ENCODE measurements at regions not wholly inside any gene's neighbourhood (a gene's known extent, or its start where the extent isn't known, plus 50 kb on each side); places are given as distances from the start of the nearest gene placed in this dataset.

DNA sequence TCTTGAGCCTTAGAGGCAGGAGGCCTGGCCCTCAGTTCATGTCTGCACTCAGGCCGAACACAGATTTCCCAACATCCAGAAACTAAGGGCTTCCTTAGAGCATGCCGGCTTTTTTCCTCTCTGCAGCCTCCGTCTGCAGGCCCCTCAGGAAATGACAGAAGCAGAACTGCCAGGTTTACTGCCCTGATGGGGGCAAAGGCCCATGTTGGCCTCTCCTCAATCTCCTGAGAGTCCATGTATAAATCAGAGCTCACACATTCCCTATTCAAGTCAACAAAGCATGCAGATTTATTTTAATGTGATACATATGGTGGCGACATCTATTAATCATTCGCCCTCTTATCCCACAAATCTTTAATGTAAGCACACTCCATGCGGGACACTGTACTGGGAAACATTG is 475.6 kb upstream of the HS6ST1 start:
- TF ChIP-seq, protein P1, sequence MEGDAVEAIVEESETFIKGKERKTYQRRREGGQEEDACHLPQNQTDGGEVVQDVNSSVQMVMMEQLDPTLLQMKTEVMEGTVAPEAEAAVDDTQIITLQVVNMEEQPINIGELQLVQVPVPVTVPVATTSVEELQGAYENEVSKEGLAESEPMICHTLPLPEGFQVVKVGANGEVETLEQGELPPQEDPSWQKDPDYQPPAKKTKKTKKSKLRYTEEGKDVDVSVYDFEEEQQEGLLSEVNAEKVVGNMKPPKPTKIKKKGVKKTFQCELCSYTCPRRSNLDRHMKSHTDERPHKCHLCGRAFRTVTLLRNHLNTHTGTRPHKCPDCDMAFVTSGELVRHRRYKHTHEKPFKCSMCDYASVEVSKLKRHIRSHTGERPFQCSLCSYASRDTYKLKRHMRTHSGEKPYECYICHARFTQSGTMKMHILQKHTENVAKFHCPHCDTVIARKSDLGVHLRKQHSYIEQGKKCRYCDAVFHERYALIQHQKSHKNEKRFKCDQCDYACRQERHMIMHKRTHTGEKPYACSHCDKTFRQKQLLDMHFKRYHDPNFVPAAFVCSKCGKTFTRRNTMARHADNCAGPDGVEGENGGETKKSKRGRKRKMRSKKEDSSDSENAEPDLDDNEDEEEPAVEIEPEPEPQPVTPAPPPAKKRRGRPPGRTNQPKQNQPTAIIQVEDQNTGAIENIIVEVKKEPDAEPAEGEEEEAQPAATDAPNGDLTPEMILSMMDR (IDR thresholded peaks at IDR 0.05) = no peak
- no peak for TF ChIP-seq EP300 (IDR thresholded peaks at IDR 0.05)

Measured in ovary (tissue), 3 donors.